ENCODE measurements at regions not wholly inside any gene's neighbourhood (a gene's known extent, or its start where the extent isn't known, plus 50 kb on each side); places are given as distances from the start of the nearest gene placed in this dataset.
A peak's percentile ranks its signal among the peaks of the same experiment; 100 is the strongest.

GRCh38 chr20:11380283-11380682, 537.4 kb upstream of the BTBD3 start (continued):
- TF ChIP-seq CEBPZ (IDR thresholded peaks at IDR 0.05; ENCODE audit: low read depth, low read length) = no peak
- TF ChIP-seq WRNIP1 (IDR thresholded peaks at IDR 0.05; ENCODE audit: borderline replicate concordance, low read depth, low read length) = no peak
- no peak for TF ChIP-seq USF2 (IDR thresholded peaks at IDR 0.05; ENCODE audit: borderline replicate concordance, low read depth, low read length)
- no peak for TF ChIP-seq REST (IDR thresholded peaks at IDR 0.05; ENCODE audit: low read depth, low read length)
- peak; percentile 45; the same call in 1 of the 2 replicates for TF ChIP-seq CHD2 (IDR thresholded peaks at IDR 0.05; ENCODE audit: borderline replicate concordance, low read depth, low read length)
- no peak for TF ChIP-seq EZH2 (IDR thresholded peaks at IDR 0.05; ENCODE audit: borderline replicate concordance, control insufficient read depth, low read depth, low read length)
- TF ChIP-seq STAT3 (IDR thresholded peaks at IDR 0.05; ENCODE audit: low read depth, low read length) = no peak
- TF ChIP-seq NKRF (conservative IDR thresholded peaks at IDR 0.05) = no peak
- TF ChIP-seq JUNB (IDR thresholded peaks at IDR 0.05) = no peak
- no peak for TF ChIP-seq SMAD5 (IDR thresholded peaks at IDR 0.05; ENCODE audit: low read depth)
- no peak for TF ChIP-seq EGR1 (IDR thresholded peaks at IDR 0.05; ENCODE audit: borderline replicate concordance in 1 of 2, low read depth in 2 of 2, low read length in 2 of 2)
- TF ChIP-seq IKZF2 (IDR thresholded peaks at IDR 0.05) = peak in 1 of 2 experiments; percentile 27; a peak in 1 of 4 replicates
- TF ChIP-seq STAT1 (conservative IDR thresholded peaks at IDR 0.05) = no peak

Data from GM12878 (cell line).